Activated T-helper 1 cell treated with anti-CD3 and anti-CD28 coated beads, Interleukin-12 subunit alpha, Interleukin-12 subunit beta, Interleukin-2, Interleukin-4 antibody, amounts not matched to agents 30 ng/mL and 10 ng/mL and 1 ng/mL, durations not matched to agents 14 hours and 24 hours and 36 hours (primary cell): ENCODE measurements at regions not wholly inside any gene's neighbourhood (a gene's known extent, or its start where the extent isn't known, plus 50 kb on each side); places are given as distances from the start of the nearest gene placed in this dataset.
"Not testable (repeated sequence)": the region's sequence is repeated elsewhere in the genome, so short reads cannot be mapped to it uniquely, and the experiment has no call there.

ENCODE experiments used
- DNase-seq: peaks from one replicate; pipeline ENCODE4 v3.0.0; 2021; ENCODE audit warnings: low spot score
- H3K27ac Mint-ChIP-seq: one replicate; pipeline ENCODE4 v1.8.0; 2021; ENCODE audit warnings: mild to moderate bottlenecking, mixed read lengths
- H3K27me3 Mint-ChIP-seq: one replicate; pipeline ENCODE4 v1.8.0; 2022; ENCODE audit warnings: mild to moderate bottlenecking, moderate library complexity, mixed read lengths; ENCODE audit not compliant: insufficient read depth
- H3K36me3 Mint-ChIP-seq: one replicate; pipeline ENCODE4 v1.8.0; 2021; ENCODE audit warnings: low read depth, mixed read lengths
- H3K4me1 Mint-ChIP-seq: one replicate; pipeline ENCODE4 v1.8.0; 2021; ENCODE audit warnings: low read depth, mixed read lengths
- H3K4me3 Mint-ChIP-seq: one replicate; pipeline ENCODE4 v1.8.0; 2021; ENCODE audit warnings: mild to moderate bottlenecking, moderate library complexity, mixed read lengths
- H3K9me3 Mint-ChIP-seq: one replicate; pipeline ENCODE4 v1.8.0; 2021; ENCODE audit warnings: mixed read lengths
- intact Hi-C: fragments of 100-400 bp; cut with micrococcal nuclease; formaldehyde crosslinking; loops from one replicate; pipeline ENCODE4 v1.15.1; 2024

DNA sequence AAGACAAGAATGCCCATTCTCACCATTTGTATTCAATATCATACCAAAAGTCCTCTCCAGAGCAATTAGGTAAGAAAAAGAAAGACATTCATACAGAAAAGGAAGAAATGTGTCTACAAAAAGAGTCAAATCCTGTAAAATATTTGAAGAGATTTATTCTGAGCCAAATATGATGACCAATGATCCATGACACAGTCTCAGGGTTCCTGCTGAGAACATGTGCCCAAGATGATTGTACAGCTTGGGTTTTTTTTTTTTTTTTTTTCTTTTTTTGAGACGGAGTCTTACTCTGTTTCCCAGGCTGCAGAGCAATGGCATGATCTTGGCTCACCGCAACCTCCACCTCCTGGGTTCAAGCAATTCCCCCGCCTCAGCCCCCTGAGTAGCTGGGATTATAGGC is 296.2 kb downstream of the C12orf75 start:
- no peaks in the 10 kb centered on the region for H3K4me1 Mint-ChIP-seq
- intact Hi-C loops, result no loop called here
- DNase-seq, result no peak
- H3K27ac Mint-ChIP-seq, result no peak overlapping the region
- H3K27me3 Mint-ChIP-seq, result no peaks in the 10 kb centered on the region
- no peaks in the 10 kb centered on the region for H3K9me3 Mint-ChIP-seq
- no peaks in the 10 kb centered on the region for H3K36me3 Mint-ChIP-seq
- no peak overlapping the region for H3K4me3 Mint-ChIP-seq

DNA sequence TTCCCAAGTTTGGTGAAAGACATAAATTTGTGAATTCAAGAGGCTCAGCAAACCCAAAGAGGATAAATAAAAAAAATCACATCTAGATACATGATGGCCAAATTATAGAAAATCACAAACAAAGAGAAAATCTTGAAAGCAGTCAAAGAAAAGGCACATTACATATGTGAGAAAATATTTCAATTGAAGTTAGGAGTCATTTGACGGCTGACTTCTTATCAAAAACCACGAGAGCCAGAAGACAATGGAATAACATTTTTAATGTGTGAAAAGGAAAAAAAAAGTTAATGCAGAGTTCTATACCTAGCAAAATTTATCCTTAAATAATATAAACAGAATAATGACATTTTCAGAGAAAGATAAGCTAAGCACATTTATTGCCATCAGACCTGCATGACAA is 307.0 kb downstream of the C12orf75 start:
- intact Hi-C loops, result no loop called here

GRCh38 chr12:105640761-105641160 is 310.3 kb downstream of the C12orf75 start:
- H3K27ac Mint-ChIP-seq, result no peak overlapping the region
- no peaks in the 10 kb centered on the region for H3K4me1 Mint-ChIP-seq
- H3K9me3 Mint-ChIP-seq, result peaks cover 9% of the 10 kb centered on the region
- H3K27me3 Mint-ChIP-seq, result no peaks in the 10 kb centered on the region
- DNase-seq, result no peak
- no peaks in the 10 kb centered on the region for H3K36me3 Mint-ChIP-seq
- intact Hi-C loops, result no loop called here
- H3K4me3 Mint-ChIP-seq, result no peak overlapping the region

More for the DNA sequence above, 307.0 kb downstream of the C12orf75 start:
- no peak overlapping the region for H3K4me3 Mint-ChIP-seq
- no peaks in the 10 kb centered on the region for H3K36me3 Mint-ChIP-seq
- no peaks in the 10 kb centered on the region for H3K4me1 Mint-ChIP-seq
- no peaks in the 10 kb centered on the region for H3K27me3 Mint-ChIP-seq
- peaks cover 9% of the 10 kb centered on the region for H3K9me3 Mint-ChIP-seq
- DNase-seq, result no peak
- no peak overlapping the region for H3K27ac Mint-ChIP-seq

DNA sequence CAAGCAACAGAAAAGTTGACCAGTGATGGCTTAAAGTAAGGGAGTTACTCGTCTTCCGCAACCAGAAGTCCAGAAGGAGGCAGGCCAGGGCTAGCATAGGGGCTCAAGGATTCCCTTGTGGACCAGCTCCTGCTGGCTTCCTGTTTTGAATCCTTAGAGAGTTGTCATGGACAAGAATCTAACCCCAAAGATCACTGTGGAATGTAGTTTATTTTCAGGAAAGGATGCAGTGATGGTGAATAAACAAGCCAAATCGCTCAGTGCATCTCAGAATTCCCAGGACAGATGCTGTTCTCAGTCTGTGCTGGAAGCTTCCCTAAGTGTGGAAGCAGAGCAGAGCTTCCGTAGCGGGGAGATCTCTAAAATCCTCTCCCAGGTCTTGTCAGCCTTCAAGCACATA is 311.3 kb downstream of the C12orf75 start:
- Mint-ChIP-seq H3K9me3 (peaks cover 9% of the 10 kb centered on the region), H3K27me3 (peaks cover 3% of the 10 kb centered on the region), H3K27ac (no peak overlapping the region), H3K4me3 (no peak overlapping the region), H3K4me1 (no peaks in the 10 kb centered on the region), H3K36me3 (no peaks in the 10 kb centered on the region)
- no peak for DNase-seq
- intact Hi-C loops, result no loop called here

DNA sequence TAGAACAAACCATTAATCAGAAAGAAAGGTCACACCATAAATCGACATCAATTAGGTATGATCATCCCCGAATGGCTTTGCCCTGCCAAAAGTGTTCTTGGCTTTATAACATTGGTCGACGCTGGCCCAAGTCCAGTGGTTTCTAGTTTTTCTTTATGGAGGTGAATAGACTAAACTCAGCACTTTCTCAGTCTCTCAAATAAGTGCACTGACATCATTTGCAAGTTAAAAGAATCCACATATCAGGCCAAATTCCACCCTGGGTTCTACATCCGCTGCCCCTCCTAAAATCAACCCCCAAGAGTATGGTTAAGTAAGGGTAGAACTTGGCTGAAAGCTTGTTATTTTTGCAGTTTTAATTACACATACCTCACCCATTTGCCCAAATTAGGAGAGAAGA is 314.3 kb downstream of the C12orf75 start:
- no peak overlapping the region for H3K27ac Mint-ChIP-seq
- DNase-seq, result no peak
- intact Hi-C loops, result no loop called here
- no peak overlapping the region for H3K4me3 Mint-ChIP-seq
- no peaks in the 10 kb centered on the region for H3K4me1 Mint-ChIP-seq
- H3K9me3 Mint-ChIP-seq, result no peaks in the 10 kb centered on the region
- H3K27me3 Mint-ChIP-seq, result peaks cover 3% of the 10 kb centered on the region
- H3K36me3 Mint-ChIP-seq, result no peaks in the 10 kb centered on the region

DNA sequence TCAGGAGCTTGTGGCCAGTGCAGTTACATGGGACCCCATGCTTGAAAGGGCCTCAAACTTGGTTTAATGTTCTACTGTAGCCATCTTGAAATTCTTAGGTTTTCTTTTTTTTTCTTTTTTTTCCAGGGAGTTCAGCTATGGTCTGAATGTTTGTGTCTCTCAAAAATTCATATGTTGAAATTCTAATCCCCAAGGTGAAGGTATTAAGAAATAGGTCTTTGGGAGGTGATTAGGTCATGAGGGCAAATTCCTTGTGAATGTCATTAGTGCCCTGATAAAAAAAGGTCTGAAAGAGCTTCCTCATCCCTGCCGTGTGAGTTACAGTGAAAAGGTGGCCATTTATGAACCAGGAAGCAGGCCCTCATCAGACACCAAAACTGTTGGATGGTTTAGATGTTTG is 324.1 kb downstream of the C12orf75 start:
- Mint-ChIP-seq H3K4me1 (no peaks in the 10 kb centered on the region), H3K9me3 (no peaks in the 10 kb centered on the region), H3K27me3 (no peaks in the 10 kb centered on the region), H3K27ac (no peak overlapping the region), H3K4me3 (no peak overlapping the region), H3K36me3 (no peaks in the 10 kb centered on the region)
- DNase-seq, result no peak
- intact Hi-C loops, result no loop called here

GRCh38 chr12:105658389-105658788 is 327.9 kb downstream of the C12orf75 start:
- no peak overlapping the region for H3K27ac Mint-ChIP-seq

DNA sequence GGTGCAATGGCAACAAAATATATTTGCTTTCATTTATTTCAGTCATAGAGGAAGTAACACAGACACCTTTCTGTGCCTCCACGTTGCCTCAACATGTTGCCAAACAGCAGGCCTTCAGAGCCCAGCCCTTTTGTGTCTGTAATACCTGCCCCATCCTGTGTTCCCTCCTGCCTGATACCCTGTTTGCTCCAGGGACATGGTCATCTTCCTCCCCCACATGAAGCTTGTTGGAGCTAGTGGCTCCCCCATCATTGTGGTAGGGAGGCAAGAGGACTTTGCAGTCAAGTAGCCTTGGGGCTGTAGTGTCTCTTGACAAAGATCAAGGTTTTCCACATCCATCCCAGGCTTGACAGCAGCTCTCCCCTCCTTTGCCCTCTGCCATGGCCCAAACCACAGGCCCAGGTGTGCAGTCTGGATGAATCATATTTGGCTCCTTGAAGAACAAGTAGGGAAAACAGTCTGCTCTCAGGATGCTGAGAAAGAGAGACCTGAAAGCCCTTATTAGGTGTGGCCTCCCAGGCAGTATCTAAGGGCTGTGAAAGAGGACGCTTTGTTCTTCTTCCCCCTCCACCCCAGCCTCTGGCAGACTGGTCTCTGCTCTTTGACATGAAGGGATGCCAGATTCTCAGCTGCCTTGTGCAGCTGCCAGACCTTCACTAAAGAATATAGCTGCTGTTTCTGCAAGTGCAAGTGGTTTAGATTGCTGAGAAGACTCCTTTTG is 329.0 kb downstream of the C12orf75 start:
- Mint-ChIP-seq H3K4me3 (no peak overlapping the region), H3K27ac (no peak overlapping the region), H3K9me3 (no peaks in the 10 kb centered on the region), H3K27me3 (peaks cover 3% of the 10 kb centered on the region), H3K4me1 (no peaks in the 10 kb centered on the region), H3K36me3 (no peaks in the 10 kb centered on the region)
- intact Hi-C loops, result no loop called here
- DNase-seq, result no peak

More at GRCh38 chr12:105658389-105658788, 327.9 kb downstream of the C12orf75 start:
- intact Hi-C loops, result no loop called here
- Mint-ChIP-seq H3K4me1 (no peaks in the 10 kb centered on the region), H3K27me3 (peaks cover 3% of the 10 kb centered on the region), H3K9me3 (no peaks in the 10 kb centered on the region), H3K4me3 (no peak overlapping the region), H3K36me3 (no peaks in the 10 kb centered on the region)
- DNase-seq, result no peak

- DNase-seq, H3K27me3 Mint-ChIP-seq, intact Hi-C loops, H3K4me1 Mint-ChIP-seq, H3K27ac Mint-ChIP-seq, H3K36me3 Mint-ChIP-seq, H3K9me3 Mint-ChIP-seq, H3K4me3 Mint-ChIP-seq: not testable (repeated sequence)
These were observed 334.3 kb downstream of the C12orf75 start for GRCh38 chr12:105664765-105665164.

DNA sequence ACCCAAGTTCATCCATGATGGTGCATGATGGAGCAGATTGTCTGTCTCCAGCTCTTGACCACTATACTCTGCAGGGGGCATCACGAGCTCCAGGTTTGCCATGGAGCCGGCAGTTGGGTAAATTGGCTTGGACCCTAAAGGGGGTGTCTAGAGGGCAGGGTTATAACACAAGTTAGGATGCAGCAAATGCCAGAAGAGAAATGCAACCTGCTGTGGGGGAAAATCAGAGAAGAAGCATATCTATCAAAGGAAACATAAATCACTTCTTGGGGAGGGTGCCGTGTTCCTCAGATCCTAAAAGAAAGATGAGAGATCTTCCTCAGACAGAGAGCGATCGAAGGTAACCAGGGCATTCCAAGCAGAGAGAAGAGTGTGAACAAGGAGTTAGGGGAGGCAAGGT is 334.9 kb downstream of the C12orf75 start:
- no peaks in the 10 kb centered on the region for H3K36me3 Mint-ChIP-seq
- no peak for DNase-seq
- H3K27ac Mint-ChIP-seq, result no peak overlapping the region
- H3K4me3 Mint-ChIP-seq, result no peak overlapping the region
- H3K27me3 Mint-ChIP-seq, result peaks cover 3% of the 10 kb centered on the region
- intact Hi-C loops, result no loop called here
- H3K4me1 Mint-ChIP-seq, result no peaks in the 10 kb centered on the region
- no peaks in the 10 kb centered on the region for H3K9me3 Mint-ChIP-seq

GRCh38 chr12:105667973-105668743 is 337.7 kb downstream of the C12orf75 start:
- H3K27me3 Mint-ChIP-seq, result no peaks in the 10 kb centered on the region
- no peaks in the 10 kb centered on the region for H3K4me1 Mint-ChIP-seq
- DNase-seq, result no peak
- H3K9me3 Mint-ChIP-seq, result no peaks in the 10 kb centered on the region
- no peak overlapping the region for H3K27ac Mint-ChIP-seq
- no peak overlapping the region for H3K4me3 Mint-ChIP-seq
- intact Hi-C loops, result no loop called here
- no peaks in the 10 kb centered on the region for H3K36me3 Mint-ChIP-seq

DNA sequence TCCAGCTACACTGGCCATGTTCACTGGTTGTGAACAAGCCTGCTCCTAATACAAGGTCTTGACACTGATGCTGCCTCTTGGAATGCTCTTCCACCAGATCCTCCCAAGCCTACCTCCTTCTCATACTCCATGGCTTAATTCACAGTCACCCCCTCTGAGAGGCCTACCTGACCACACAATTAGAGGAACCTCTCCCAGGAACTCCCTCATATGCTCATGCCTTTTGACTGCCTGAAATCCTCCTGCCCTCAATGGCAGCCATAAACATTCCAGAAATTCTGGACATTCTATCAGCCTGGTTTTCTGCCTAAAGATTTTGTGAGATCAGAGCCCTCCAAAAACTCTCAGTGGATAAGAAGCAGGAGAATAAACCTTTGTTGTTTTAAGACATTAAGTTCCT is 340.2 kb downstream of the C12orf75 start:
- Mint-ChIP-seq H3K36me3 (no peaks in the 10 kb centered on the region), H3K4me1 (no peaks in the 10 kb centered on the region)

GRCh38 chr12:105671720-105672119 is 341.2 kb downstream of the C12orf75 start:
- no peaks in the 10 kb centered on the region for H3K4me1 Mint-ChIP-seq
- no peak overlapping the region for H3K4me3 Mint-ChIP-seq
- no peak overlapping the region for H3K27ac Mint-ChIP-seq
- no peaks in the 10 kb centered on the region for H3K9me3 Mint-ChIP-seq
- DNase-seq, result no peak
- no peaks in the 10 kb centered on the region for H3K36me3 Mint-ChIP-seq
- H3K27me3 Mint-ChIP-seq, result peaks cover 2% of the 10 kb centered on the region
- intact Hi-C loops, result no loop called here

More for the DNA sequence above, 340.2 kb downstream of the C12orf75 start:
- H3K27me3 Mint-ChIP-seq, result peaks cover 2% of the 10 kb centered on the region
- no peak overlapping the region for H3K4me3 Mint-ChIP-seq
- H3K27ac Mint-ChIP-seq, result no peak overlapping the region
- intact Hi-C loops, result no loop called here
- no peak for DNase-seq
- H3K9me3 Mint-ChIP-seq, result no peaks in the 10 kb centered on the region
